LNCAP (cell line): ENCODE measurements at regions not wholly inside any gene's neighbourhood (a gene's known extent, or its start where the extent isn't known, plus 50 kb on each side); places are given as distances from the start of the nearest gene placed in this dataset.

Experiments
- CTCF ChIP-seq: fragments of 450-650 bp; IDR thresholded peaks from 2 replicates; pipeline ENCODE4 v1.5.1; 2017; ENCODE audit warnings: mild to moderate bottlenecking

- no peak for TF ChIP-seq CTCF
Measured at GRCh38 chr3:95399585-95399984, 1336.7 kb downstream of the NSUN3 start.

- no peak for TF ChIP-seq CTCF
Measured at GRCh38 chr3:95401693-95402092, 1338.8 kb downstream of the NSUN3 start.

GRCh38 chr3:95407709-95408463, 1345.0 kb downstream of the NSUN3 start:
- TF ChIP-seq CTCF: no peak

GRCh38 chr3:95408464-95408862, 1345.6 kb downstream of the NSUN3 start:
- no peak for TF ChIP-seq CTCF

- TF ChIP-seq CTCF: no peak
Measured at GRCh38 chr3:95418251-95418650, 1355.4 kb downstream of the NSUN3 start.

- no peak for TF ChIP-seq CTCF
Measured at GRCh38 chr3:95424279-95424678, 1361.4 kb downstream of the NSUN3 start.

GRCh38 chr3:95434491-95434890, 1371.6 kb downstream of the NSUN3 start:
- TF ChIP-seq CTCF: no peak

- TF ChIP-seq CTCF: no peak
Measured at GRCh38 chr3:95437409-95437808, 1374.5 kb downstream of the NSUN3 start.
